OCI-LY1 (cell line): ENCODE measurements at regions not wholly inside any gene's neighbourhood (a gene's known extent, or its start where the extent isn't known, plus 50 kb on each side); places are given as distances from the start of the nearest gene placed in this dataset.

Experiments
- H2AFZ ChIP-seq: fragments of 200-600 bp; sonication (generic), shearing (Covaris generic); 2 replicates; pipeline ENCODE4 v1.6.0; 2014; ENCODE audit warnings: antibody characterized with exemption, mild to moderate bottlenecking, low read length
- H3F3A ChIP-seq: fragments of 200-600 bp; sonication (generic), shearing (Covaris generic); 2 replicates; pipeline ENCODE4 v1.6.0; 2014; ENCODE audit warnings: mild to moderate bottlenecking, antibody characterized with exemption, low read length, moderate library complexity; ENCODE audit not compliant: insufficient read depth
- H3K27ac ChIP-seq: fragments of 200-600 bp; sonication (generic); 2 replicates; pipeline ENCODE4 v1.5.1; 2014; ENCODE audit warnings: low read length, mixed run types, mild to moderate bottlenecking, low read depth; ENCODE audit not compliant: poor library complexity, severe bottlenecking
- H3K27me3 ChIP-seq: fragments of 200-600 bp; sonication (generic); 2 replicates; pipeline ENCODE4 v1.6.0; 2014; ENCODE audit warnings: antibody characterized with exemption, mild to moderate bottlenecking, low read length, moderate library complexity; ENCODE audit not compliant: insufficient read depth
- H3K36me3 ChIP-seq: fragments of 200-600 bp; sonication (generic); 2 replicates; pipeline ENCODE4 v1.6.1; 2014; ENCODE audit warnings: mild to moderate bottlenecking, antibody characterized with exemption, low read length, moderate library complexity, mixed read lengths; ENCODE audit not compliant: insufficient read depth
- H3K4me1 ChIP-seq: fragments of 200-600 bp; sonication (generic); 2 replicates; pipeline ENCODE4 v1.5.1; 2014; ENCODE audit warnings: mild to moderate bottlenecking, low read length, moderate library complexity; ENCODE audit not compliant: insufficient read depth, severe bottlenecking
- H3K4me2 ChIP-seq: fragments of 200-600 bp; sonication (generic), shearing (Covaris generic); 2 replicates; pipeline ENCODE4 v1.6.1; 2014; ENCODE audit warnings: low read length
- H3K4me3 ChIP-seq: fragments of 200-600 bp; sonication (generic); 2 replicates; pipeline ENCODE4 v1.5.1; 2014; ENCODE audit warnings: low read length, low read depth, mild to moderate bottlenecking, mixed read lengths; ENCODE audit not compliant: poor library complexity, severe bottlenecking
- H3K79me2 ChIP-seq: fragments of 200-600 bp; shearing (Covaris generic); 2 replicates; pipeline ENCODE4 v1.6.1; 2016; ENCODE audit warnings: mixed run types, low read length, mixed read lengths; ENCODE audit not compliant: insufficient read depth
- H3K9ac ChIP-seq: fragments of 200-600 bp; sonication (generic), shearing (Covaris generic); 2 replicates; pipeline ENCODE4 v1.6.1; 2014; ENCODE audit warnings: mild to moderate bottlenecking, low read length, mixed read lengths
- H3K9me2 ChIP-seq: fragments of 200-600 bp; sonication (generic), shearing (Covaris generic); 2 replicates; pipeline ENCODE4 v1.6.1; 2014; ENCODE audit warnings: low read depth, mild to moderate bottlenecking, low read length, mixed read lengths
- H3K9me3 ChIP-seq: fragments of 200-600 bp; shearing (Covaris generic); 2 replicates; pipeline ENCODE4 v1.6.1; 2014; ENCODE audit warnings: low read length, mixed read lengths
- H4K20me1 ChIP-seq: fragments of 200-600 bp; sonication (generic), shearing (Covaris generic); 2 replicates; pipeline ENCODE4 v1.6.0; 2016; ENCODE audit warnings: mild to moderate bottlenecking, low read length; ENCODE audit not compliant: insufficient read depth
- EZH2 ChIP-seq: fragments of 200-600 bp; sonication (generic), shearing (Covaris generic); IDR thresholded peaks from 2 replicates; pipeline ENCODE4 v1.8.0; 2017; ENCODE audit warnings: borderline replicate concordance, mixed run types, mild to moderate bottlenecking, antibody characterized with exemption, low read length, moderate library complexity, mixed read lengths
- TF ChIP-seq, protein P1 (sequence below): fragments of 200-600 bp; sonication (generic), shearing (Covaris generic); IDR thresholded peaks from 2 replicates; pipeline ENCODE4 v1.5.1; 2017; ENCODE audit warnings: mild to moderate bottlenecking, antibody characterized with exemption, low read length, moderate library complexity, mixed read lengths

DNA sequence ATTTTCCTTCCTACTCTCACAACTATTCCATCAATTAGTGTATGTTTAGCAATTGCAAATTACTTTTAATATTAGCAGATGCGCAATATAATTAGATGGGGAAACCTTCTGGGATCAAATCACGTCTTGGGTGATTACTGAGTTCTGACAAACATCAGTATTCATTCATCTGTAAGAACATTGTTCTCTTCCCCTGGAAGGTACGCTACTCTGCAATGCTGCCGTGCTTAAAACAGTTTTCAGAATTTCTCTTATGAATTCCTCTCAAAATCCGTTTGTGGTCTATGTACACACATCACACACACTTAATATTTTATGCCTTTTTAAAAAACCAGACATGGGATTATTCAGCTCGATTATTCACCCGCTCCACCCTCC, 237.5 kb upstream of the NEBL start:
- TF ChIP-seq EZH2 = no peak
- TF ChIP-seq, protein P1, sequence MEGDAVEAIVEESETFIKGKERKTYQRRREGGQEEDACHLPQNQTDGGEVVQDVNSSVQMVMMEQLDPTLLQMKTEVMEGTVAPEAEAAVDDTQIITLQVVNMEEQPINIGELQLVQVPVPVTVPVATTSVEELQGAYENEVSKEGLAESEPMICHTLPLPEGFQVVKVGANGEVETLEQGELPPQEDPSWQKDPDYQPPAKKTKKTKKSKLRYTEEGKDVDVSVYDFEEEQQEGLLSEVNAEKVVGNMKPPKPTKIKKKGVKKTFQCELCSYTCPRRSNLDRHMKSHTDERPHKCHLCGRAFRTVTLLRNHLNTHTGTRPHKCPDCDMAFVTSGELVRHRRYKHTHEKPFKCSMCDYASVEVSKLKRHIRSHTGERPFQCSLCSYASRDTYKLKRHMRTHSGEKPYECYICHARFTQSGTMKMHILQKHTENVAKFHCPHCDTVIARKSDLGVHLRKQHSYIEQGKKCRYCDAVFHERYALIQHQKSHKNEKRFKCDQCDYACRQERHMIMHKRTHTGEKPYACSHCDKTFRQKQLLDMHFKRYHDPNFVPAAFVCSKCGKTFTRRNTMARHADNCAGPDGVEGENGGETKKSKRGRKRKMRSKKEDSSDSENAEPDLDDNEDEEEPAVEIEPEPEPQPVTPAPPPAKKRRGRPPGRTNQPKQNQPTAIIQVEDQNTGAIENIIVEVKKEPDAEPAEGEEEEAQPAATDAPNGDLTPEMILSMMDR = no peak
- H3K4me1 ChIP-seq = no peaks in the 10 kb centered on the region
- no peaks in the 10 kb centered on the region for H3K79me2 ChIP-seq
- no peaks in the 10 kb centered on the region; the same call in 1 of the 2 replicates for H3K27me3 ChIP-seq
- H4K20me1 ChIP-seq = no peaks in the 10 kb centered on the region
- no peaks in the 10 kb centered on the region for H3K9me3 ChIP-seq
- H3K36me3 ChIP-seq = no peaks in the 10 kb centered on the region
- no peaks in the 10 kb centered on the region for H3F3A ChIP-seq
- no peak overlapping the region for H3K4me3 ChIP-seq
- no peak overlapping the region for H3K4me2 ChIP-seq
- no peak overlapping the region for H2AFZ ChIP-seq
- H3K27ac ChIP-seq = no peak overlapping the region
- no peaks in the 10 kb centered on the region for H3K9me2 ChIP-seq
- no peak overlapping the region for H3K9ac ChIP-seq

DNA sequence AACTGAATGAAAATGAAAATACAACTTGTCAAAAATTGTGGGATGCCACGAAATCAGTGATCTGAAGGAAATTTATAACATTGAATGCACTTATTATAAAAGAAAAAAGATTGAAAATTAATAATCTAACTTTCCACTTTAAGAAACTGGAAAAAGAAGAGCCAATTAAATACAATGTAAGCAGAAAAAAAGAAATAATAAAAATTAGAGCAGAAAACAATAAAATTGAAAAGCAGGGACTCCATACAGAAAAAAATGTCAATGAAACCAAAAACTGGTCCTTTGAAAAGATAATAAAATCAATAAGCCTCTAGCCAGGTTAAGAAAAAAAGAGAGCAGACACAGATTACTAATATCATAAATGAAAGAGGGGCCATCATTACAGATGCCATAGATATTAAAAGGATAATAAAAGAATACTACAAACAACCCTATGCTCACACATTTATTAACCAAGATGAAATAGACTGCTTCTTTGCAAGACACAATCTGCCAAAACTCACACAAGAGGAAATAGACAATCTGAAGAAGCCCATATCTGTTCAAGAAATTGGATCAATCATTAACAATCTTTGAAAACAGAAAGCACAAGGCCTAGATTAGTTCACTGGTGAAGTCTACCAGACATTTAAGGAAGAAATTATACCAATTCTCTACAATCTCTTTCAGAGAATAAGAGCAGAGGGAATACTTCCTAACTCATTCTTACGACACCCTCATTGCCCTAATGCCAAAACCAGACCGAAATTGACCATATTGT, 233.8 kb upstream of the NEBL start:
- TF ChIP-seq, protein P1 = no peak
- no peak for TF ChIP-seq EZH2
- Histone ChIP-seq H4K20me1 (no peaks in the 10 kb centered on the region), H3K9ac (no peak overlapping the region)

DNA sequence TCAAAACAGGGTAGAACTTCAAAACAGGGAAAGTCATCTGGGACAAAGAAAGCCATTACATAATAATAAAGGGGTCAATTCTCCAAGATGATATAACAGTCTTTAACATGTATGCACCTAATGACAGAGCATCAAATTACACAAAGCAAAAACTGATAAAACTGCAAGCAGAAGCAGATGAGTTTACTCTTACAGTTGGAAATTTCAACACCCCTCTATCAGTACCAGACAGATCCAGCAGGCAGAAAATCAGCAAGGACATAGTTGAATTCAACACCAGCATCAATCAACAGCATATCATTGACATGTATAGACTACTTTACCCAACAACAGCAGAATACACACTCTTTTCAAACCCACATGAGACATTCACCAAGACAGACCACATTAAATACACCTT, 233.0 kb upstream of the NEBL start:
- Histone ChIP-seq H3F3A (no peaks in the 10 kb centered on the region), H2AFZ (no peak overlapping the region), H3K4me3 (no peak overlapping the region), H3K36me3 (no peaks in the 10 kb centered on the region), H3K27me3 (no peaks in the 10 kb centered on the region), H4K20me1 (no peaks in the 10 kb centered on the region), H3K79me2 (no peaks in the 10 kb centered on the region), H3K9ac (no peak overlapping the region), H3K9me3 (no peaks in the 10 kb centered on the region), H3K27ac (no peak overlapping the region), H3K4me1 (no peaks in the 10 kb centered on the region), H3K9me2 (no peaks in the 10 kb centered on the region), H3K4me2 (no peak overlapping the region)
- TF ChIP-seq, protein P1 = no peak
- no peak for TF ChIP-seq EZH2

More for the DNA sequence above, 233.8 kb upstream of the NEBL start:
- Histone ChIP-seq H3K27me3 (no peaks in the 10 kb centered on the region), H3K4me1 (no peaks in the 10 kb centered on the region), H3K4me2 (no peak overlapping the region), H3F3A (no peaks in the 10 kb centered on the region), H3K4me3 (no peak overlapping the region), H3K27ac (no peak overlapping the region), H3K36me3 (no peaks in the 10 kb centered on the region), H3K79me2 (no peaks in the 10 kb centered on the region), H3K9me3 (no peaks in the 10 kb centered on the region), H3K9me2 (no peaks in the 10 kb centered on the region), H2AFZ (no peak overlapping the region)
